CD4-positive, alpha-beta T cell treated with Interleukin-4 for 4 hours (primary cell): ENCODE measurements at regions not wholly inside any gene's neighbourhood (a gene's known extent, or its start where the extent isn't known, plus 50 kb on each side); places are given as distances from the start of the nearest gene placed in this dataset.
"Not testable (repeated sequence)": the region's sequence is repeated elsewhere in the genome, so short reads cannot be mapped to it uniquely, and the experiment has no call there.

Experiments used
- DNase-seq: peaks from one replicate; pipeline ENCODE4 v3.0.0-alpha.2; 2020

DNA sequence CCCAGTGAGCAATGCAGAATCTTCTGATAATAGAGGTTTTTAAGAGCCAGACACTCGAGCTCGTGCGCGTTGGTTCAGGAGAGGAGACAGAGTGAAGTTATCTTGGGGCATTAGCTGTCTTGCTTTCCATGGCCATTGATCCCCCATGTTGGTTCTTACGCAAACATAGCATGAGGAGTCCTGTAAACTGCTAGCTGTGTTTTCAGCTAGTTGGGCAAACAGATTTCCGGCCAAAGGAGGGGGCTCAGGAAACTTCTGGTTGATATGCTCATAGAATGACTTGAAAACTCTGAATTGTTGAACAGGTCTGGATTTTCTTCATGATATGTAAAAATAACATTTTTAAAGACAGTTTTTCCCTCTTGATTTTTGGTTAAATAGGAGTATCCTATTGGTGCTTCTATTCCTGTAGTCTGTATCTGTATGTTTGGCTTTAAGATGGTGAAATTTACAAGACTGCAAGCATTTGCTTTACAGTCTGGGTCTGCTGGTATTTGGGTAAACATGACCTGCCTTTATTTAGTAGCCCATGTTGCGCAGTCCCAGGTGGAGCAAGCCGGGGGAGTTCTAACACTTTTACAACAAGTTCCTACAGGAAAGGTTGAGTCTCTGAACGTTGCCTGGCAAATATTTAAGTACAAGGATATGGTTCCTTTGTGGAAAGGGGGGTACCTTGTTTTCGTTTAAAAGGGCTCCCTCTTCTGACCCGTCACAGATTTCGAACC, 218.4 kb upstream of the KCND2 start:
- no peak for DNase-seq

GRCh38 chr7:120055300-120055699, 217.7 kb upstream of the KCND2 start:
- no peak for DNase-seq

DNA sequence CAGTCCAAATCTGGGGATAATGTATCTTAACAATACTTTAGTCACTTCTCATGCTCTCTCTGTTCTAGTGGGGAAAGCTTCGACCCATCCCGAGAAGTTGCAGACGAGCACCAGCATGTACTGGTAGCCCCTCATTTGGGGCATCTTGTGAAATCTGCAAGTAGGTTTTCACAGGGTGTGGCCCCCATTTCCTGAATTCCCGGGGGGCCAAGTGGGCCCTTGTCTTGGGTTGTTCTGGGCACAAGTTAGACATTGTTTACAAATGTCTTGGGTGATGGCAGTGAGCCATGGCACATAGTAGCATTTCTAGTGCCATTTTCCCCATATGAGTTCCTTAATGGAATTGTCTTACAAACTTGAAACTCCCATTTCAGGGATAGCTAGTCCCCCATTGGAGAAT, 216.7 kb upstream of the KCND2 start:
- DNase-seq = no peak

DNA sequence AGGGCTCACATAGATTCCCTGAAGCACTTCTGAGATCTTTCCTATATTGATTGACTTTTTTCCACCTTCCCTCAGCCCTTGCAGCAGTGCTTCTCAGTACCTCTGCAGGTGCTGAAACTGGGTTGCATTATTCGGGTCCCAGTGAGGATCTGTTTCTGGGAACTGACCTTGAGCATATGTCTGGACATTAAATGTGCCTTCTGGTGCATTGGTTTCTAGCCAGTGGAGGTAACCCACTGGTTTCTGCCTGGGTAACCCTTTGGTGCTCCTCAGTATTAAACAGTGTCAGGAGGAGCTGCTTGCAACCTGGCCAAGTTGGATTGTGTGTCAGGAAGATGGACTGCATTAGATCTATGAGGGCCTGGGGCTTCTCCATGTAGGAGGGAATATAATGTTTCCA, 213.3 kb upstream of the KCND2 start:
- no peak for DNase-seq

DNA sequence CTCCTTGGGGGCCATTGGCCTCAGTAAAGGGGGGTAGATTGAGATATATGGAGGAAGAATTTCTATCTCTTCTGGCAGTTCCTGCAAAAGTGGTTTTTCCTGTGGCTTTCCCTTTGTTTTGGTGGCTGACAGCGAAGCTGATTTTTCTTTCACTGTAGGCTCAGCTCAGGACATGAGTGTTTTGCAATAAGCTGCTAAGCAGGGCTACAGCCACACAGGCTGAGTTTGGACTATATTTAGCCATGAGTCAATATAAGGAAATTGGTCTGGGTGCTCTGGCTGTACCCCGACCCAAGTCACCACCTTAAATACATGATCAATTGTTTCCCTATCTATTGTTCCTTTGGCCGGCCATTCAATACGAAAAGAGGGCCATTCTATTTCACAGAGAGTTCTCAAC, 212.7 kb upstream of the KCND2 start:
- no peak for DNase-seq

- DNase-seq = no peak
Observed at GRCh38 chr7:120060875-120061274, 212.1 kb upstream of the KCND2 start.

GRCh38 chr7:120064565-120064964, 208.4 kb upstream of the KCND2 start:
- DNase-seq = no peak

GRCh38 chr7:120066898-120067297, 206.1 kb upstream of the KCND2 start:
- DNase-seq = not testable (repeated sequence)

- DNase-seq = no peak
Observed at GRCh38 chr7:120070201-120070600, 202.8 kb upstream of the KCND2 start.

DNA sequence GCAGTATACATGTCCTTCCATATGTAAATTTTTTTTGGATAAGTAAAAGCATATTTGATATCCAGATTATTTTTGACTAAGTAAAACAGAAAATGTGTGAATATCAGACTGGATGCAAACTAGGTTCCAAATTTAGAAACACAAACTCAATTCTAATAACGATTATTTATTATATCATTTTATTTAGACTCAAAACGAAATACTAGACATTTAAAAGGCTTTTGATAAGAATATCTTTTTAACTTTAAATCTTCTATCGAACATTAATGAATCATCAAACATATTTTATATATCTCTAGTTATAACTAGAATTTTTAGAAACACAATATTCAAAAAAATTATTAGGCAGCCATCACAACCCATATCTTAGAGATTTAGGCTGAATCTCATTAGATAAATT, 195.2 kb upstream of the KCND2 start:
- no peak for DNase-seq

DNA sequence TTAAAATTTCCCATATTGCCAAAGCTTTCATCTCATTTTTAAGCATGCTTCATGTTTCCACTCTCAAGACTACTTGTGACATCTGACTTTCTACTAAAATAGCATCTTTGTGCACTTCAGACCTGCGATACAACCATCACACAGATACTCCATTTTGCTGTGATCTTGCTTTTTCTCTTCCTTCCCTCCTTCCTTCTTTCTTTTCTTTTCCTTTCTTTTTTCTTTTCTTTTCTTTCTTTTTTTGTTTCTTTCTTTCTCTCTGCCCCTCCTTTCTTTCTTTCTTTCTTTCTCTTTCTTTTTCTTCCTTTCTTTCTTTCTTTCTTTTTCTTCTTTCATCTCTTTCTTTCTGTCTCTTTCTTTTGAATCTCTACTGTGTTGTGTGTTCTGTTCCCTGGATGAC, 194.0 kb upstream of the KCND2 start:
- DNase-seq = no peak

GRCh38 chr7:120079704-120080103, 193.3 kb upstream of the KCND2 start:
- DNase-seq = no peak

- not testable (repeated sequence) for DNase-seq
Observed at GRCh38 chr7:120086468-120086867, 186.5 kb upstream of the KCND2 start.

DNA sequence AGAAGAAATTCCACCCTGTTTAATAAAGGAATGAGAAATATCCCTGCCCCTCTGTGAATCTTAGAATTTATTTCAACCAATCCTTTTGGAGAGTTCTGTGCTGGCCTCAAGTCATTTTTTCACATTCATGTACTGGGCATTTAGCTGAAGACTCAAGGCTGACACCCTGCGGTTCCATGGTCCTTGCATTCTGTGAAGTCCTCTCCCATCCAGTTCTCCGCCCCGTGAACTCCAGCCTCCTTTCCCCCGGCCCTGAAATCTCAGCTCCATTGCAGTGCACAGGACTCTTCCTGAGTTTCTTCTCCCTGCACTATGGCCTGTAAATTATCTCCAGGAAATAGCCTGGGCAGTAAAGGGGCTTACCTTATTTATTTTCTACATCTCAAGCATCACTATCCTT, 183.0 kb upstream of the KCND2 start:
- DNase-seq = no peak

GRCh38 chr7:120091807-120092206, 181.2 kb upstream of the KCND2 start:
- no peak for DNase-seq

DNA sequence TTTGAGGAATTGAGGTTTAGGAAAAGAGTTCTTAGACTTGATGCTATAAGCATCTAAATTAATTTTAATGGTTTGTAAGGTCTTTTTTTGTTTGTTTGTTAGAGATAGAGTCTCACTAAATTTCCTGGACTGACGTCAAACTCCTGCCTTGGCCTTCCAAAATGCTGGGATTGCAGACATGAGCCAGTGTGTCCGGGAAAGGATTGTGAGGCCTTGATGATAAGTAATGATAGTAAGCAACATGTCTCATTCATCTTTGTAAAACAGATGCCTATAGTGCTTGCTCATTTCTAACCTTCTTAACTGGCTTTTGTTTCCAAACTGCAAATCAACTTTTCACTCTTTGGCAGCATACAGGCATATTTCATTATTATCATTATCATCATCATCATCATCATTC, 176.0 kb upstream of the KCND2 start:
- no peak for DNase-seq

DNA sequence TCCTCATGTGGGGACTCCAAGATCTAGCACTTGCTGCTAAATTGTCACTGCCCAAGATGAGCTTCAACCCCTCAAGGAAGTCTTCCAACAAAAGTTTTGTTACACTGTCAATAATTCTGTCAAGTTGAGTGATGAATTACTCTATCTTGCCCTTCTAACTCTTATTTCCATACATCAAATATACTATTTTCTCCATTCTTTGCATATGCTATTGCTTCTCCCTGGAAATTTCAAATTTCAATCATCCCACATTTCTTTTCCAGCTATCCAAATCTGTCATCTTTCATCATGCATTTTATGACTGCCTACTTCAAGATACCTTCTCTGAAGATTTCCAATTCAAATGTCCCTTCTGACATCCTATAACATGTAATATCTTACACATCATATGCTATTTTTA, 175.2 kb upstream of the KCND2 start:
- no peak for DNase-seq

- DNase-seq = no peak
Observed at GRCh38 chr7:120108376-120108775, 164.6 kb upstream of the KCND2 start.

- no peak for DNase-seq
Observed at GRCh38 chr7:120110169-120110568, 162.8 kb upstream of the KCND2 start.

DNA sequence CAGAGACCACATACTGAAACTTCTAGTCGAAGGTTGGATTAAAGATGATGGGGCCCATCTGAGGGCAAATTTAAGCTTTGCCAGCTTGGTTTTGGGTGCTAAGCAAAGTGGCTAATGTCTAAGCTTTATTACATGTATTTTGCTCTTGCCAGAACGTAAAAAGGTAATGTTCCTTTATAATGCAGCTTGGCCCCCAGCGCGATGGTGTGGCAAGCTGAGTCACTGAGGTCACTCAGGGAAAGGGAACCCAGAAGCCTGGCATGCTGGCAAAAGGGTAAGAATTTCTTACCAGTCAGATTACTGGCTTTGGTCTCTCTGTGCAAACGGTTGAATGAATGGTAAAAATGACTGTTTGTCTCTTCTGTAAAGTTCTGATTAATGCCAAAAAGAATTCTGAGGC, 158.3 kb upstream of the KCND2 start:
- no peak for DNase-seq

DNA sequence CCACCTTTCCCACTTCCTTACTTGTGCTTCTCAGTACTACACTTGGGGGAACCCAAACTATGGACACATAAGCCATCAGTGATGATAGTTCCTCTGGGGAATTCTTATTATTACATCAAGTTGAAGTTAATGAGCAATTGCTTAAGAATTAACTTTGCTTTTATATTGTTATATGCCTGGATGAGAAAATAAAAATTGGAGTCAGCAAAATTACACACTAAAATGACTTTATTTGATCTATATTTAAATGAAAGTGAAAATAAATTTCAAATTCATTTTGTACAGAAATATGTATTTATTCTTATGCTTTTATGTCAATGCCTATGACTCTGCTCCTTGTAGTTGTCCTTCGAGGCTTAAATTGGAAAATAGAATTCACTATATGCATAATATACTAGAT, 149.4 kb upstream of the KCND2 start:
- no peak for DNase-seq

- DNase-seq = no peak
Observed at GRCh38 chr7:120131096-120131839, 141.7 kb upstream of the KCND2 start.

DNA sequence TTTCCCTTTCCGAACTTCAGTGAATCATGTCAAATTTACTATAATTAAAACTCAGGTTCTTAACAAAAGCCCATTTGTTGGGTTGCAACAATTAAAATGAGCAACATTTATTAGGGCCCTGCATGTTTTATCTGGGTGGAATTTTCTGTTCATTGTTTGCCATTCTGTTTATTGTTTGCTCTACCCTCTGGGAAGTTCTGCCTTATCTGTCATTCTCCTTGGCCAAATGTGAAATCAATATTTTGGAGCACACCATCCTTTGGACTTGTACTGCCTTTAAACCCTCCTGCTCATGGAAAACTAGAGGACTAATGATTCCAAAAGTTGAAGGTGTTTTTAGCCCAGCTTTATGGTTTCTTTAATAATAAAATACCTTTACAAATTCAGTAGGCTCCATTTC, 134.5 kb upstream of the KCND2 start:
- no peak for DNase-seq

GRCh38 chr7:120156476-120156875, 116.5 kb upstream of the KCND2 start:
- DNase-seq = no peak

GRCh38 chr7:120160166-120160565, 112.8 kb upstream of the KCND2 start:
- DNase-seq = no peak
